ENCODE measurements at regions not wholly inside any gene's neighbourhood (a gene's known extent, or its start where the extent isn't known, plus 50 kb on each side); places are given as distances from the start of the nearest gene placed in this dataset.
A peak's percentile ranks its signal among the peaks of the same experiment; 100 is the strongest.

DNA sequence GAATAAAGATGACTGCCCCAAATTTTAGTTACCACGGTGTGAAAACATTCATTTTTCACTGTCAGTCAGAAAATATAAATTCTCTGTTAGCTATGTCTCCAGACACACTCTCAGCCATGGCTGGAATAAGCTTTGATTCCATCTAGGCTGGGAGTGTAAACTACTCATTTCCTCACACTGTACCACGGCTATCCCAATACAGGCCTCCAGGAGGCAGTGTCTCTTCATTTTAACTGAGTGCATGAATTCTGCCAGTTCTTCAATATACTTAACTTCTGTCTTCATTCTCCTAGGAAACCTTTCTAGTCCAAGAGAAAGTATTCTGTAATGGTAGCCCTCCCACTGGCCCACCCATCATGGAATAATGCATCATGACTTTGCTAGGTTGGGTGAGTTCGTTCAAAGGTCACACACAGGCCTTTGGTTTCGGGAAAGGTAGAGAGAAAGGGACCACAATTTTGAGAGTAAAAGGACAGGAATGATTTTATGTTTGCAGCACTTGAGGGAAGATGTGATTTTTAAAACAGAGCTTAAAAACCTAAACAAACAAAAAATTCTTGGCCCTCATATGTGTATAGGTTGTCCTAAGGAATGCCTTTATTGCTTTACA is 381.1 kb downstream of the SEC23A start:
- H3K4me1 ChIP-seq (ENCODE audit: control insufficient read depth in 2 of 3, insufficient read depth in 2 of 3, low read depth in 1 of 3, low read length in 3 of 3), result no peaks in the 10 kb centered on the region
- no peak overlapping the region for H3K27ac ChIP-seq (ENCODE audit: low read depth in 2 of 2, low read length in 2 of 2)
- intact Hi-C loops (cut with DNase I), result no loop called here
- no peak overlapping the region for H3K4me3 ChIP-seq (ENCODE audit: low read length in 3 of 3)
- TF ChIP-seq, protein P1, sequence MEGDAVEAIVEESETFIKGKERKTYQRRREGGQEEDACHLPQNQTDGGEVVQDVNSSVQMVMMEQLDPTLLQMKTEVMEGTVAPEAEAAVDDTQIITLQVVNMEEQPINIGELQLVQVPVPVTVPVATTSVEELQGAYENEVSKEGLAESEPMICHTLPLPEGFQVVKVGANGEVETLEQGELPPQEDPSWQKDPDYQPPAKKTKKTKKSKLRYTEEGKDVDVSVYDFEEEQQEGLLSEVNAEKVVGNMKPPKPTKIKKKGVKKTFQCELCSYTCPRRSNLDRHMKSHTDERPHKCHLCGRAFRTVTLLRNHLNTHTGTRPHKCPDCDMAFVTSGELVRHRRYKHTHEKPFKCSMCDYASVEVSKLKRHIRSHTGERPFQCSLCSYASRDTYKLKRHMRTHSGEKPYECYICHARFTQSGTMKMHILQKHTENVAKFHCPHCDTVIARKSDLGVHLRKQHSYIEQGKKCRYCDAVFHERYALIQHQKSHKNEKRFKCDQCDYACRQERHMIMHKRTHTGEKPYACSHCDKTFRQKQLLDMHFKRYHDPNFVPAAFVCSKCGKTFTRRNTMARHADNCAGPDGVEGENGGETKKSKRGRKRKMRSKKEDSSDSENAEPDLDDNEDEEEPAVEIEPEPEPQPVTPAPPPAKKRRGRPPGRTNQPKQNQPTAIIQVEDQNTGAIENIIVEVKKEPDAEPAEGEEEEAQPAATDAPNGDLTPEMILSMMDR (IDR thresholded peaks at IDR 0.05; ENCODE audit: borderline replicate concordance, extremely low read depth, insufficient read depth), result peak; percentile 82
- no peaks in the 10 kb centered on the region for H3K27me3 ChIP-seq (ENCODE audit: control insufficient read depth, insufficient read depth, low read length)
- DNase-seq (peak in 4 of 5 donors; percentile 62 to 81 (median 73)), FAIRE-seq (peak; percentile 19)
- no peaks in the 10 kb centered on the region for H3K36me3 ChIP-seq (ENCODE audit: control insufficient read depth in 2 of 3, insufficient read depth in 3 of 3, low read length in 3 of 3)
- H3K9ac ChIP-seq (ENCODE audit: low read length in 3 of 3), result no peak overlapping the region
- H3K9me3 ChIP-seq (ENCODE audit: control insufficient read depth in 2 of 3, insufficient read depth in 1 of 3, low read length in 3 of 3), result no peaks in the 10 kb centered on the region

DNA sequence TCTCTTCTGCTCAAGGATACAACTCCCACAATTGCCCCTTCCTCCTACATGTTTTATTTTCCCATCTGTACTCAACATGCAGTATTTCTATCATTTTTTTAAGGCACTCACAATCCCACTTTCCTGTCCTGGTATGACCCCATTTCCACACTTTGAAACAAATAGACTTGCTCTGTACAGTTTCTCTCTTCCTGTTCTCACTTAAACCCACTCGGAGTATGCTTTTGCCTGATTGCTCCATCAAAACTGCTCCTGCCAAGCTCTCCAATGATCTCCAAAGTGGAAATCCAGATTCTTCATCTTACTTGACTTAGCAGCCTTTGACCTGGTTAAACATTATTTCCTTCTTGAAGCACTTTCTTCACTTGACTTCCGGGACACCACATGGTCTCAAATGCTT is 384.5 kb downstream of the SEC23A start:
- Histone ChIP-seq H3K4me3 (ENCODE audit: low read length in 3 of 3) (no peak overlapping the region), H3K9me3 (ENCODE audit: control insufficient read depth in 2 of 3, insufficient read depth in 1 of 3, low read length in 3 of 3) (no peaks in the 10 kb centered on the region), H3K9ac (ENCODE audit: low read length in 3 of 3) (no peak overlapping the region), H3K36me3 (ENCODE audit: control insufficient read depth in 2 of 3, insufficient read depth in 3 of 3, low read length in 3 of 3) (no peaks in the 10 kb centered on the region), H3K4me1 (ENCODE audit: control insufficient read depth in 2 of 3, insufficient read depth in 2 of 3, low read depth in 1 of 3, low read length in 3 of 3) (no peaks in the 10 kb centered on the region), H3K27me3 (ENCODE audit: control insufficient read depth, insufficient read depth, low read length) (no peaks in the 10 kb centered on the region), H3K27ac (ENCODE audit: low read depth in 2 of 2, low read length in 2 of 2) (no peak overlapping the region)
- TF ChIP-seq, protein P1 (IDR thresholded peaks at IDR 0.05; ENCODE audit: borderline replicate concordance, extremely low read depth, insufficient read depth), result no peak
- DNase-seq (no peak), FAIRE-seq (no peak)
- intact Hi-C loops (cut with DNase I), result no loop called here

DNA sequence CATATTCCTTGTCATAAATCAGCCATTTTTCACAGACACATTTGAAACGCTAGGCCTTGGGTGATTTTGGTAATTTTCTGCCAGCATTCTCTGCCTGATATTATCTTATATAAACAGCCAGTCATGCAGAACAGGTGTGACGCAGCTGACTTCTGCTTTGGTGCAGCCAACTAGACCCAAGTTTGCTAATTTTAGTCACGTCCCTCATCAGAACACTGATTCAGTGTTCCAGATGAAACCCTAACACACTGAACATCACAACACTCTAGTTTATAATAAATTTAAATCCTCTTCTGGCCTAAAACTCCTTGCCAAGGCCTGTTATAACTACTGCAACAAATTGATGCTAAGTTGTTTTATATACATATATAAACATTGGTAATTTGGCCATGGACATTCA is 386.1 kb downstream of the SEC23A start:
- DNase-seq (peak in 2 of 5 donors; percentile 29 to 37), FAIRE-seq (no peak)
- H3K4me3 ChIP-seq (ENCODE audit: low read length in 3 of 3), result no peak overlapping the region
- no peaks in the 10 kb centered on the region for H3K36me3 ChIP-seq (ENCODE audit: control insufficient read depth in 2 of 3, insufficient read depth in 3 of 3, low read length in 3 of 3)
- H3K27me3 ChIP-seq (ENCODE audit: control insufficient read depth, insufficient read depth, low read length), result no peaks in the 10 kb centered on the region
- no peak overlapping the region for H3K27ac ChIP-seq (ENCODE audit: low read depth in 2 of 2, low read length in 2 of 2)
- TF ChIP-seq, protein P1 (IDR thresholded peaks at IDR 0.05; ENCODE audit: borderline replicate concordance, extremely low read depth, insufficient read depth), result no peak
- no peaks in the 10 kb centered on the region for H3K4me1 ChIP-seq (ENCODE audit: control insufficient read depth in 2 of 3, insufficient read depth in 2 of 3, low read depth in 1 of 3, low read length in 3 of 3)
- no peak overlapping the region for H3K9ac ChIP-seq (ENCODE audit: low read length in 3 of 3)
- intact Hi-C loops (cut with DNase I), result no loop called here
- no peaks in the 10 kb centered on the region for H3K9me3 ChIP-seq (ENCODE audit: control insufficient read depth in 2 of 3, insufficient read depth in 1 of 3, low read length in 3 of 3)

DNA sequence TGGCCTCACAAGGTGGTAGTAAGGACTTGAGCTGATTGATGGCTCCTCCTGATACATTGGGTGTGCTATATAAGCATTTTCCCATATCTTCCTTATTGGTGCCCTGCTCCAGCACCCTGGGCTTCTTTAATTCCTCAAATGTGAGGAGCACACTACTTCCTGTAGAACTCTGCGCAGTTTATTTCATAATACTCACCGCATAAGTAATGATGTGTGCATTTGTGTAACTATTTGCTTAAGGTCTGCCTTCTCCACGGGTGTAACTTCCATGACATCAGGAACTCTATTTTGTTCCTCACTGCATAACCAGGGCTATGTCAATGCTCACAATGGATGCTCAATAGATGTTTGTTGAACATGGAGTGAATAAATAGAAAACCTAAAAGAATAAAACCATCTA is 392.2 kb downstream of the SEC23A start:
- intact Hi-C loops (cut with DNase I), result no loop called here
- Histone ChIP-seq H3K36me3 (ENCODE audit: control insufficient read depth in 2 of 3, insufficient read depth in 3 of 3, low read length in 3 of 3) (no peaks in the 10 kb centered on the region), H3K4me1 (ENCODE audit: control insufficient read depth in 2 of 3, insufficient read depth in 2 of 3, low read depth in 1 of 3, low read length in 3 of 3) (no peaks in the 10 kb centered on the region), H3K9ac (ENCODE audit: low read length in 3 of 3) (no peak overlapping the region), H3K9me3 (ENCODE audit: control insufficient read depth in 2 of 3, insufficient read depth in 1 of 3, low read length in 3 of 3) (no peaks in the 10 kb centered on the region), H3K27ac (ENCODE audit: low read depth in 2 of 2, low read length in 2 of 2) (no peak overlapping the region), H3K4me3 (ENCODE audit: low read length in 3 of 3) (no peak overlapping the region), H3K27me3 (ENCODE audit: control insufficient read depth, insufficient read depth, low read length) (no peaks in the 10 kb centered on the region)
- no peak for FAIRE-seq
- DNase-seq, result no peak
- TF ChIP-seq, protein P1 (IDR thresholded peaks at IDR 0.05; ENCODE audit: borderline replicate concordance, extremely low read depth, insufficient read depth), result no peak
